RKO (cell line): ENCODE measurements at regions not wholly inside any gene's neighbourhood (a gene's known extent, or its start where the extent isn't known, plus 50 kb on each side); places are given as distances from the start of the nearest gene placed in this dataset.

Experiments
- DNase-seq: peaks from one replicate; pipeline ENCODE4 v3.0.0-alpha.2; 2016; ENCODE audit warnings: low spot score

GRCh38 chr9:85151741-85152140 is 482.2 kb downstream of the NTRK2 start:
- DNase-seq = no peak

GRCh38 chr9:85151162-85151561 is 481.6 kb downstream of the NTRK2 start:
- no peak for DNase-seq

GRCh38 chr9:85147046-85147640 is 477.6 kb downstream of the NTRK2 start:
- DNase-seq = no peak

- peak; percentile 55 for DNase-seq
These were observed 473.4 kb downstream of the NTRK2 start for GRCh38 chr9:85142968-85143367.

- DNase-seq = no peak
These were observed 473.0 kb downstream of the NTRK2 start for GRCh38 chr9:85142496-85142911.

GRCh38 chr9:85137696-85138095 is 468.2 kb downstream of the NTRK2 start:
- no peak for DNase-seq

- DNase-seq = no peak
These were observed 467.5 kb downstream of the NTRK2 start for GRCh38 chr9:85136987-85137386.

GRCh38 chr9:85136507-85136906 is 467.0 kb downstream of the NTRK2 start:
- DNase-seq = no peak

- no peak for DNase-seq
These were observed 461.2 kb downstream of the NTRK2 start for GRCh38 chr9:85130764-85131163.

- no peak for DNase-seq
These were observed 460.7 kb downstream of the NTRK2 start for GRCh38 chr9:85130260-85130659.

- DNase-seq = no peak
These were observed 460.0 kb downstream of the NTRK2 start for GRCh38 chr9:85129514-85129913.

GRCh38 chr9:85118990-85119755 is 449.6 kb downstream of the NTRK2 start:
- DNase-seq = peak; percentile 42

- no peak for DNase-seq
These were observed 448.3 kb downstream of the NTRK2 start for GRCh38 chr9:85117831-85118230.

- no peak for DNase-seq
These were observed 445.9 kb downstream of the NTRK2 start for GRCh38 chr9:85115473-85115872.

GRCh38 chr9:85114799-85115198 is 445.3 kb downstream of the NTRK2 start:
- DNase-seq = peak; percentile 10

GRCh38 chr9:85112933-85113418 is 443.4 kb downstream of the NTRK2 start:
- DNase-seq = no peak

- DNase-seq = no peak
These were observed 442.9 kb downstream of the NTRK2 start for GRCh38 chr9:85112391-85112790.

- DNase-seq = peak; percentile 15
These were observed 439.2 kb downstream of the NTRK2 start for GRCh38 chr9:85108746-85109145.

- no peak for DNase-seq
These were observed 438.7 kb downstream of the NTRK2 start for GRCh38 chr9:85108229-85108628.

- DNase-seq = no peak
These were observed 419.9 kb downstream of the NTRK2 start for GRCh38 chr9:85089188-85089969.

GRCh38 chr9:85081963-85082362 is 412.4 kb downstream of the NTRK2 start:
- no peak for DNase-seq

GRCh38 chr9:85079349-85079748 is 409.8 kb downstream of the NTRK2 start:
- DNase-seq = no peak

- DNase-seq = no peak
These were observed 408.4 kb downstream of the NTRK2 start for GRCh38 chr9:85077944-85078343.
